Neural cell (in vitro differentiated cells): ENCODE measurements at regions not wholly inside any gene's neighbourhood (a gene's known extent, or its start where the extent isn't known, plus 50 kb on each side); places are given as distances from the start of the nearest gene placed in this dataset.

Experiments
- H2AFZ ChIP-seq: fragments of 200-600, 300-800 bp; sonication (generic), shearing (Covaris generic); 2 replicates; pipeline ENCODE4 v1.6.0; 2014; ENCODE audit warnings: low read depth, mild to moderate bottlenecking, antibody characterized with exemption, low read length, moderate library complexity
- H3F3A ChIP-seq: fragments of 200-600 bp; shearing (Covaris generic); 2 replicates; pipeline ENCODE4 v1.6.1; 2016; ENCODE audit warnings: mild to moderate bottlenecking, moderate library complexity, mixed read lengths, antibody characterized with exemption, low read length; ENCODE audit not compliant: insufficient read depth, poor library complexity, severe bottlenecking
- H3K27ac ChIP-seq: fragments of 200-600, 300-800 bp; sonication (generic), shearing (Covaris generic); 2 replicates; pipeline ENCODE4 v1.5.1; 2014; ENCODE audit warnings: mild to moderate bottlenecking, low read length, moderate library complexity
- H3K27me3 ChIP-seq: fragments of 300-800, 200-600 bp; sonication (generic), shearing (Covaris generic); 2 replicates; pipeline ENCODE4 v1.6.0; 2014; ENCODE audit warnings: mild to moderate bottlenecking, low read depth, low read length, moderate library complexity; ENCODE audit not compliant: insufficient read depth
- H3K36me3 ChIP-seq: fragments of 300-800, 200-600 bp; sonication (generic), shearing (Covaris generic); 2 replicates; pipeline ENCODE4 v1.5.1; 2014; ENCODE audit warnings: mild to moderate bottlenecking, antibody characterized with exemption, low read length, moderate library complexity; ENCODE audit not compliant: insufficient read depth
- H3K4me2 ChIP-seq: fragments of 300-800, 200-600 bp; sonication (generic), shearing (Covaris generic); 2 replicates; pipeline ENCODE4 v1.6.0; 2014; ENCODE audit warnings: mild to moderate bottlenecking, low read length
- H3K4me3 ChIP-seq: fragments of 300-800, 200-600 bp; sonication (generic), shearing (Covaris generic); 2 replicates; pipeline ENCODE4 v1.5.1; 2014; ENCODE audit warnings: mild to moderate bottlenecking, low read length, moderate library complexity
- H3K79me2 ChIP-seq: fragments of 200-600 bp; shearing (Covaris generic); replicated peaks from 2 replicates; pipeline ENCODE4 v1.6.0; 2014; ENCODE audit warnings: mild to moderate bottlenecking, low read length, moderate library complexity; ENCODE audit not compliant: insufficient read depth
- H3K9ac ChIP-seq: fragments of 300-800, 200-600 bp; sonication (generic), shearing (Covaris generic); 2 replicates; pipeline ENCODE4 v1.6.1; 2016; ENCODE audit warnings: mild to moderate bottlenecking, low read length, mixed read lengths
- H3K9me2 ChIP-seq: fragments of 200-600 bp; shearing (Covaris generic); 2 replicates; pipeline ENCODE4 v1.6.1; 2016; ENCODE audit warnings: mild to moderate bottlenecking, low read length, mixed read lengths; ENCODE audit not compliant: insufficient read depth
- H3K9me3 ChIP-seq: fragments of 200-600, 300-800 bp; sonication (generic), shearing (Covaris generic); 2 replicates; pipeline ENCODE4 v1.6.1; 2016; ENCODE audit warnings: mild to moderate bottlenecking, mixed run types, low read length, moderate library complexity, mixed read lengths
- H4K20me1 ChIP-seq: fragments of 200-600 bp; shearing (Covaris generic); 2 replicates; pipeline ENCODE4 v1.6.1; 2016; ENCODE audit warnings: mild to moderate bottlenecking, mixed run types; ENCODE audit not compliant: insufficient read depth
- EP300 ChIP-seq: fragments of 450-650 bp; conservative IDR thresholded peaks from 2 replicates; pipeline ENCODE4 v1.6.1; 2014; ENCODE audit warnings: antibody characterized with exemption, mild to moderate bottlenecking, moderate library complexity; ENCODE audit not compliant: poor library complexity, severe bottlenecking
- EZH2 ChIP-seq: fragments of 200-600, 300-800 bp; shearing (Covaris generic), sonication (generic); IDR thresholded peaks from 2 replicates; pipeline ENCODE4 v1.6.1; 2014; ENCODE audit warnings: antibody characterized with exemption, low read length, borderline replicate concordance, mild to moderate bottlenecking; ENCODE audit not compliant: insufficient read depth, poor library complexity, severe bottlenecking
- MXI1 ChIP-seq: fragments of 450-650 bp; conservative IDR thresholded peaks from 2 replicates; pipeline ENCODE4 v1.6.1; 2014; ENCODE audit warnings: antibody characterized with exemption, mild to moderate bottlenecking; ENCODE audit not compliant: poor library complexity, severe bottlenecking
- POLR2AphosphoS5 ChIP-seq: IDR thresholded peaks from 2 replicates; pipeline ENCODE4 v1.6.1; 2012
- RAD21 ChIP-seq: fragments of 450-650 bp; conservative IDR thresholded peaks from 2 replicates; pipeline ENCODE4 v1.6.1; 2014; ENCODE audit warnings: antibody characterized with exemption, mild to moderate bottlenecking, moderate library complexity
- REST ChIP-seq: IDR thresholded peaks from 2 replicates; pipeline ENCODE4 v1.6.1; 2012; ENCODE audit warnings: borderline replicate concordance
- SMC3 ChIP-seq: fragments of 450-650 bp; conservative IDR thresholded peaks from 2 replicates; pipeline ENCODE4 v1.6.1; 2014; ENCODE audit warnings: antibody characterized with exemption, mild to moderate bottlenecking, moderate library complexity; ENCODE audit not compliant: poor library complexity
- TAF1 ChIP-seq: IDR thresholded peaks from 2 replicates; pipeline ENCODE4 v1.6.1; 2012; ENCODE audit warnings: low read depth
- TF ChIP-seq, protein P1 (sequence below): fragments of 450-650 bp; IDR thresholded peaks from 2 replicates; pipeline ENCODE4 v1.5.1; 2014; ENCODE audit warnings: antibody characterized with exemption, mild to moderate bottlenecking, moderate library complexity; ENCODE audit not compliant: poor library complexity, severe bottlenecking

- H3K4me3 ChIP-seq, result no peak overlapping the region
- no peaks in the 10 kb centered on the region for H3F3A ChIP-seq
- no peaks in the 10 kb centered on the region for H3K9me2 ChIP-seq
- no peak overlapping the region for H3K27ac ChIP-seq
- H3K36me3 ChIP-seq, result no peaks in the 10 kb centered on the region
- H2AFZ ChIP-seq, result no peak overlapping the region
- H3K4me2 ChIP-seq, result no peak overlapping the region
- H3K79me2 ChIP-seq, result no peaks in the 10 kb centered on the region
- H3K9ac ChIP-seq, result no peak overlapping the region
- no peaks in the 10 kb centered on the region for H4K20me1 ChIP-seq
- H3K27me3 ChIP-seq, result no peaks in the 10 kb centered on the region
- TF ChIP-seq EP300 (no peak), MXI1 (no peak), EZH2 (no peak), REST (no peak), POLR2AphosphoS5 (no peak), TAF1 (no peak), SMC3 (no peak), RAD21 (no peak)
- TF ChIP-seq, protein P1, sequence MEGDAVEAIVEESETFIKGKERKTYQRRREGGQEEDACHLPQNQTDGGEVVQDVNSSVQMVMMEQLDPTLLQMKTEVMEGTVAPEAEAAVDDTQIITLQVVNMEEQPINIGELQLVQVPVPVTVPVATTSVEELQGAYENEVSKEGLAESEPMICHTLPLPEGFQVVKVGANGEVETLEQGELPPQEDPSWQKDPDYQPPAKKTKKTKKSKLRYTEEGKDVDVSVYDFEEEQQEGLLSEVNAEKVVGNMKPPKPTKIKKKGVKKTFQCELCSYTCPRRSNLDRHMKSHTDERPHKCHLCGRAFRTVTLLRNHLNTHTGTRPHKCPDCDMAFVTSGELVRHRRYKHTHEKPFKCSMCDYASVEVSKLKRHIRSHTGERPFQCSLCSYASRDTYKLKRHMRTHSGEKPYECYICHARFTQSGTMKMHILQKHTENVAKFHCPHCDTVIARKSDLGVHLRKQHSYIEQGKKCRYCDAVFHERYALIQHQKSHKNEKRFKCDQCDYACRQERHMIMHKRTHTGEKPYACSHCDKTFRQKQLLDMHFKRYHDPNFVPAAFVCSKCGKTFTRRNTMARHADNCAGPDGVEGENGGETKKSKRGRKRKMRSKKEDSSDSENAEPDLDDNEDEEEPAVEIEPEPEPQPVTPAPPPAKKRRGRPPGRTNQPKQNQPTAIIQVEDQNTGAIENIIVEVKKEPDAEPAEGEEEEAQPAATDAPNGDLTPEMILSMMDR, result no peak
- no peaks in the 10 kb centered on the region for H3K9me3 ChIP-seq
These were observed 296.1 kb downstream of the YTHDC2 start for GRCh38 chr5:113809626-113810025.

GRCh38 chr5:113813466-113813865 lies 300.0 kb downstream of the YTHDC2 start:
- Histone ChIP-seq H3K36me3 (no peaks in the 10 kb centered on the region), H3K79me2 (no peaks in the 10 kb centered on the region), H3K9ac (no peak overlapping the region), H3K9me2 (no peaks in the 10 kb centered on the region), H2AFZ (no peak overlapping the region), H3K27ac (no peak overlapping the region), H3F3A (no peaks in the 10 kb centered on the region), H3K27me3 (no peaks in the 10 kb centered on the region), H3K4me2 (no peak overlapping the region), H4K20me1 (no peaks in the 10 kb centered on the region), H3K9me3 (no peaks in the 10 kb centered on the region), H3K4me3 (no peak overlapping the region)
- no peak for TF ChIP-seq RAD21

- H3K27me3 ChIP-seq, result no peaks in the 10 kb centered on the region
These were observed 304.2 kb downstream of the YTHDC2 start for GRCh38 chr5:113817683-113818082.

More at GRCh38 chr5:113817683-113818082, 304.2 kb downstream of the YTHDC2 start:
- no peaks in the 10 kb centered on the region for H3K9me3 ChIP-seq
- TF ChIP-seq POLR2AphosphoS5 (no peak), SMC3 (no peak), EZH2 (no peak), REST (no peak), EP300 (no peak), TAF1 (no peak), RAD21 (no peak), MXI1 (no peak)
- TF ChIP-seq, protein P1, result no peak
- no peak overlapping the region for H3K4me2 ChIP-seq
- H2AFZ ChIP-seq, result no peak overlapping the region
- H3K9me2 ChIP-seq, result no peaks in the 10 kb centered on the region
- H3F3A ChIP-seq, result no peaks in the 10 kb centered on the region
- no peaks in the 10 kb centered on the region for H3K36me3 ChIP-seq
- no peaks in the 10 kb centered on the region for H4K20me1 ChIP-seq
- no peaks in the 10 kb centered on the region for H3K79me2 ChIP-seq
- no peak overlapping the region for H3K27ac ChIP-seq
- no peak overlapping the region for H3K4me3 ChIP-seq
- H3K9ac ChIP-seq, result no peak overlapping the region
